K562 (cell line): ENCODE measurements at regions not wholly inside any gene's neighbourhood (a gene's known extent, or its start where the extent isn't known, plus 50 kb on each side); places are given as distances from the start of the nearest gene placed in this dataset.

Experiments used
- ATAC-seq: fragments of 200-7000 bp; cut with Tn5 transposase; 3 replicates; pipeline ENCODE4 v1.9.1; 2020; ENCODE audit warnings: moderate library complexity
- BruUV-seq: library from RNA; stranded (reverse); fragments of 400-500 nt; replicated peaks from 2 replicates; lab custom pipeline; 2021; lab: Mats Ljungman, UMichigan
- CTCF ChIA-PET: fragments of 300-600 bp; formaldehyde crosslinking; extraction: SDS; loops from one replicate; lab custom pipeline; 2021; ENCODE audit warnings: low intra/inter-chr PET ratio; lab: Yijun Ruan, JAX
- POLR2A ChIA-PET: fragments of 300-600, 350-650 bp; sonication (Branson Sonifier 250); formaldehyde crosslinking; extraction: SDS; loops from one replicate; lab custom pipeline; 2021; ENCODE audit warnings: antibody characterized with exemption, inconsistent platforms; lab: Yijun Ruan, JAX
- DNase-seq, 4 experiments: peaks; one replicate each; pipeline versions ENCODE4 v3.0.0 to v3.0.0-alpha.2; 2011 to 2018; ENCODE audit warnings: low spot score in 3 of 4, mixed read lengths in 3 of 4; ENCODE audit errors: extremely low read depth in 1 of 4
- FAIRE-seq: peaks from 2 replicates; lab custom pipeline; 2011; peaks lifted over from hg19 to GRCh38; lab: Jason Lieb, UNC
- H2AFZ ChIP-seq: 2 replicates; pipeline ENCODE4 v1.6.0; 2011; ENCODE audit warnings: low read depth, low read length, control low read depth, inconsistent platforms
- H3K27ac ChIP-seq: fragments of 200-600 bp; 3 replicates; pipeline ENCODE4 v1.8.0; 2011; ENCODE audit warnings: low read depth, mild to moderate bottlenecking, control low read depth, inconsistent platforms, low read length, moderate library complexity, mixed read lengths; ENCODE audit errors: extremely low read depth
- H3K27me3 ChIP-seq, 2 experiments: fragments of 300-600 bp in 1 of 2; 2 replicates in 1 of 2; 3 replicates in 1 of 2; pipeline versions ENCODE4 v1.6.0 to v1.8.0; 2011; ENCODE audit warnings: inconsistent platforms in 2 of 2, low read length in 2 of 2, mild to moderate bottlenecking in 1 of 2, mixed read lengths in 1 of 2, moderate library complexity in 1 of 2; ENCODE audit not compliant: control insufficient read depth in 2 of 2, insufficient read depth in 2 of 2
- H3K36me3 ChIP-seq: fragments of 300-600 bp; 3 replicates; pipeline ENCODE4 v1.8.0; 2011; ENCODE audit warnings: mild to moderate bottlenecking, low read length, inconsistent platforms; ENCODE audit not compliant: control insufficient read depth, insufficient read depth
- H3K4me1 ChIP-seq, 2 experiments: fragments of 200-600 bp in 1 of 2; replicated peaks in 1 of 2; 2 replicates in 1 of 2; 3 replicates in 1 of 2; pipeline versions ENCODE4 v1.5.1 to v1.8.0; 2011; ENCODE audit warnings: inconsistent platforms in 2 of 2, low read length in 2 of 2, mild to moderate bottlenecking in 1 of 2, mixed read lengths in 1 of 2, moderate library complexity in 1 of 2; ENCODE audit not compliant: control insufficient read depth in 2 of 2, insufficient read depth in 2 of 2
- H3K4me2 ChIP-seq: 2 replicates; pipeline ENCODE4 v1.6.1; 2011; ENCODE audit warnings: low read length, control low read depth, inconsistent platforms, mixed read lengths; ENCODE audit not compliant: insufficient read depth
- H3K4me3 ChIP-seq: fragments of 200-600 bp; sonication (generic), shearing (Covaris generic); 2 replicates; pipeline ENCODE4 v1.5.1; 2016; ENCODE audit warnings: control low read depth, inconsistent platforms
- H3K79me2 ChIP-seq: fragments of 200-600 bp; 3 replicates; pipeline ENCODE4 v1.8.0; 2011; ENCODE audit warnings: low read length, inconsistent platforms; ENCODE audit not compliant: control insufficient read depth, insufficient read depth
- H3K9ac ChIP-seq, 2 experiments: 2 replicates each; pipeline versions ENCODE4 v1.6.0 to v1.6.1; 2011; ENCODE audit warnings: low read depth in 2 of 2, low read length in 2 of 2, control low read depth in 1 of 2, inconsistent platforms in 1 of 2, mild to moderate bottlenecking in 1 of 2, mixed read lengths in 1 of 2; ENCODE audit not compliant: insufficient read depth in 1 of 2
- H3K9me1 ChIP-seq: one replicate; pipeline ENCODE4 v1.6.0; 2011; ENCODE audit warnings: inconsistent platforms, mild to moderate bottlenecking, low read length, moderate library complexity; ENCODE audit not compliant: control insufficient read depth, insufficient read depth
- H3K9me3 ChIP-seq: replicated peaks from 2 replicates; pipeline ENCODE4 v1.5.1; 2011; ENCODE audit warnings: low read depth, low read length, inconsistent platforms; ENCODE audit not compliant: control insufficient read depth, insufficient read depth
- H4K20me1 ChIP-seq: replicated peaks from 2 replicates; pipeline ENCODE4 v1.6.1; 2011; ENCODE audit warnings: low read length, inconsistent platforms, mixed read lengths; ENCODE audit not compliant: control insufficient read depth, insufficient read depth
- E2F6 ChIP-seq, 2 experiments: IDR thresholded peaks; 2 replicates each; pipeline ENCODE4 v1.6.1; 2011; ENCODE audit warnings: borderline replicate concordance in 1 of 2, control low read depth in 1 of 2, low read depth in 1 of 2, low read length in 1 of 2, mild to moderate bottlenecking in 1 of 2, mixed read lengths in 1 of 2, moderate library complexity in 1 of 2; ENCODE audit not compliant: insufficient read depth in 1 of 2, insufficient read length in 1 of 2, poor library complexity in 1 of 2, severe bottlenecking in 1 of 2; ENCODE audit errors: extremely low read depth in 1 of 2
- MEF2A ChIP-seq: IDR thresholded peaks from 2 replicates; pipeline ENCODE4 v1.6.1; 2011; ENCODE audit warnings: low read depth, mild to moderate bottlenecking, low read length, moderate library complexity; ENCODE audit not compliant: control insufficient read depth
- WGBS: fragments of 100-300 bp; shearing (Covaris generic); methylation state at CpG from one replicate; pipeline ENCODE4 v1.1.6; 2016; ENCODE audit warnings: low coverage, mixed read lengths; ENCODE audit not compliant: insufficient coverage; ENCODE audit errors: missing lambda C conversion rate; 5-methylcytosine and 5-hydroxymethylcytosine counted together
- in situ Hi-C: fragments of 300-500 bp; cut with MboI; formaldehyde crosslinking; loops from 4 replicates; pipeline ENCODE4 v1.15.0; 2018; ENCODE audit warnings: inconsistent platforms, mixed read lengths
- intact Hi-C: fragments of 100-400 bp; cut with micrococcal nuclease; formaldehyde crosslinking; loops from 2 replicates; pipeline ENCODE4 v1.14.2; 2022
- TF ChIP-seq, protein P1 (sequence below), 2 experiments: fragments of 450-650 bp in 1 of 2; IDR thresholded peaks; 2 replicates each; pipeline ENCODE4 v1.6.1; 2011 to 2017; ENCODE audit warnings: low read depth in 2 of 2, antibody characterized with exemption in 1 of 2, borderline replicate concordance in 1 of 2, low read length in 1 of 2, mild to moderate bottlenecking in 1 of 2, mixed read lengths in 1 of 2; ENCODE audit not compliant: control insufficient read depth in 1 of 2

DNA sequence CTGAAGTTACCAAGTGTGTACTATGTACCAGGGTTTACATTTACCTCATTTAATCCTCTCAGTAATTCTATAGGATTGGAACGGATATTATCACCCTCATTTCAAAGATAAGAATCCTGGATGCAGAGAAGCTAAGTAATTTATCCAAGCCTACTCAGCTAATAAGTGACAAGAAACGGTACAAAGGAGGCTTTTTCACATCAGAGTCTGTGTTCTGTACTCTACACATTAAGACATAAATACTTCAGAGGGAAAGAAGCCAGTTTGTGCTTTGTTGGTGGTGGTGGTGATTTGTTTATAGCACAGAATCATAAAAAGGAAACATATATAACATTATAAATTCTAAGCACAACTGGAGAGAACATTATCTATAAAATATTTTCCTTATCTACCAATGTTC, 88.3 kb upstream of the HMGCLL1 start:
- H4K20me1 ChIP-seq: no peaks in the 10 kb centered on the region
- TF ChIP-seq MEF2A (no peak), E2F6 (IDR thresholded peaks at IDR 0.05; ENCODE audit: borderline replicate concordance in 1 of 2, extremely low read depth in 1 of 2, insufficient read depth in 1 of 2, insufficient read length in 1 of 2, low read depth in 1 of 2, low read length in 1 of 2, poor library complexity in 1 of 2, severe bottlenecking in 1 of 2) (no peak)
- TF ChIP-seq, protein P1, sequence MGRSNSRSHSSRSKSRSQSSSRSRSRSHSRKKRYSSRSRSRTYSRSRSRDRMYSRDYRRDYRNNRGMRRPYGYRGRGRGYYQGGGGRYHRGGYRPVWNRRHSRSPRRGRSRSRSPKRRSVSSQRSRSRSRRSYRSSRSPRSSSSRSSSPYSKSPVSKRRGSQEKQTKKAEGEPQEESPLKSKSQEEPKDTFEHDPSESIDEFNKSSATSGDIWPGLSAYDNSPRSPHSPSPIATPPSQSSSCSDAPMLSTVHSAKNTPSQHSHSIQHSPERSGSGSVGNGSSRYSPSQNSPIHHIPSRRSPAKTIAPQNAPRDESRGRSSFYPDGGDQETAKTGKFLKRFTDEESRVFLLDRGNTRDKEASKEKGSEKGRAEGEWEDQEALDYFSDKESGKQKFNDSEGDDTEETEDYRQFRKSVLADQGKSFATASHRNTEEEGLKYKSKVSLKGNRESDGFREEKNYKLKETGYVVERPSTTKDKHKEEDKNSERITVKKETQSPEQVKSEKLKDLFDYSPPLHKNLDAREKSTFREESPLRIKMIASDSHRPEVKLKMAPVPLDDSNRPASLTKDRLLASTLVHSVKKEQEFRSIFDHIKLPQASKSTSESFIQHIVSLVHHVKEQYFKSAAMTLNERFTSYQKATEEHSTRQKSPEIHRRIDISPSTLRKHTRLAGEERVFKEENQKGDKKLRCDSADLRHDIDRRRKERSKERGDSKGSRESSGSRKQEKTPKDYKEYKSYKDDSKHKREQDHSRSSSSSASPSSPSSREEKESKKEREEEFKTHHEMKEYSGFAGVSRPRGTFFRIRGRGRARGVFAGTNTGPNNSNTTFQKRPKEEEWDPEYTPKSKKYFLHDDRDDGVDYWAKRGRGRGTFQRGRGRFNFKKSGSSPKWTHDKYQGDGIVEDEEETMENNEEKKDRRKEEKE (IDR thresholded peaks at IDR 0.05; ENCODE audit: borderline replicate concordance in 1 of 2, control insufficient read depth in 1 of 2, low read depth in 2 of 2, low read length in 1 of 2): no peak
- intact Hi-C loops: no loop called here
- DNase-seq (no peak), ATAC-seq (no peak), FAIRE-seq (no peak)
- no peaks in the 10 kb centered on the region for H3K9me1 ChIP-seq
- H3K4me3 ChIP-seq: no peak overlapping the region
- no peaks in the 10 kb centered on the region for H3K9me3 ChIP-seq
- H2AFZ ChIP-seq: no peak overlapping the region
- ChIA-PET POLR2A (no interaction called here), CTCF (no interaction called here)
- H3K27ac ChIP-seq: no peak overlapping the region
- no peaks in the 10 kb centered on the region for H3K79me2 ChIP-seq
- in situ Hi-C loops: no loop called here
- no peak overlapping the region for H3K9ac ChIP-seq
- no TSS peak for BruUV-seq
- no peaks in the 10 kb centered on the region for H3K27me3 ChIP-seq
- H3K36me3 ChIP-seq: no peaks in the 10 kb centered on the region
- H3K4me2 ChIP-seq: no peak overlapping the region
- no peaks in the 10 kb centered on the region for H3K4me1 ChIP-seq
- 0% methylated on average over 2 of the region's 2 CpGs for WGBS
